Mesendoderm (in vitro differentiated cells): ENCODE measurements at regions not wholly inside any gene's neighbourhood (a gene's known extent, or its start where the extent isn't known, plus 50 kb on each side); places are given as distances from the start of the nearest gene placed in this dataset.
"Not testable (repeated sequence)": the region's sequence is repeated elsewhere in the genome, so short reads cannot be mapped to it uniquely, and the experiment has no call there.

Source experiments
- DNase-seq: peaks from one replicate; pipeline ENCODE4 v3.0.0; 2013
- H2AK5ac ChIP-seq: 2 replicates; pipeline ENCODE4 v1.6.1; 2013; ENCODE audit warnings: low read length, inconsistent platforms
- H2BK120ac ChIP-seq: 2 replicates; pipeline ENCODE4 v1.6.1; 2013; ENCODE audit warnings: low read depth, mild to moderate bottlenecking, low read length, moderate library complexity, mixed read lengths
- H2BK15ac ChIP-seq: replicated peaks from 2 replicates; pipeline ENCODE4 v1.6.1; 2013; ENCODE audit warnings: low read depth, mild to moderate bottlenecking, moderate library complexity
- H2BK5ac ChIP-seq: 2 replicates; pipeline ENCODE4 v1.6.1; 2013; ENCODE audit warnings: low read length, inconsistent platforms
- H3K18ac ChIP-seq: 2 replicates; pipeline ENCODE4 v1.6.1; 2013; ENCODE audit warnings: mild to moderate bottlenecking, low read length, mixed read lengths
- H3K23ac ChIP-seq: one replicate; pipeline ENCODE4 v1.6.1; 2013; ENCODE audit warnings: low read length
- H3K27ac ChIP-seq: 2 replicates; pipeline ENCODE4 v1.5.1; 2013; ENCODE audit warnings: low read depth, mild to moderate bottlenecking, inconsistent platforms, low read length, moderate library complexity
- H3K27me3 ChIP-seq: 2 replicates; pipeline ENCODE4 v1.6.1; 2013; ENCODE audit warnings: low read length, control low read depth, mild to moderate bottlenecking, inconsistent platforms; ENCODE audit not compliant: insufficient read depth, poor library complexity
- H3K36me3 ChIP-seq: 2 replicates; pipeline ENCODE4 v1.6.1; 2013; ENCODE audit warnings: low read length, inconsistent platforms; ENCODE audit not compliant: control insufficient read depth, insufficient read depth
- H3K4ac ChIP-seq: one replicate; pipeline ENCODE4 v1.6.1; 2013; ENCODE audit warnings: low read depth, mild to moderate bottlenecking, low read length, moderate library complexity
- H3K4me1 ChIP-seq: 2 replicates; pipeline ENCODE4 v1.6.1; 2013; ENCODE audit warnings: low read depth, low read length, inconsistent platforms; ENCODE audit not compliant: control insufficient read depth
- H3K4me2 ChIP-seq: 2 replicates; pipeline ENCODE4 v1.6.1; 2013; ENCODE audit warnings: low read length
- H3K4me3 ChIP-seq: 2 replicates; pipeline ENCODE4 v1.5.1; 2013; ENCODE audit warnings: mild to moderate bottlenecking, low read length
- H3K56ac ChIP-seq: one replicate; pipeline ENCODE4 v1.6.1; 2013; ENCODE audit warnings: low read length
- H3K79me1 ChIP-seq: 2 replicates; pipeline ENCODE4 v1.6.1; 2013; ENCODE audit warnings: low read length, inconsistent platforms
- H3K79me2 ChIP-seq: 2 replicates; pipeline ENCODE4 v1.6.1; 2013; ENCODE audit warnings: mild to moderate bottlenecking, low read length; ENCODE audit not compliant: control insufficient read depth, insufficient read depth
- H3K9ac ChIP-seq: 2 replicates; pipeline ENCODE4 v1.6.1; 2013; ENCODE audit warnings: low read length, inconsistent platforms
- H4K5ac ChIP-seq: one replicate; pipeline ENCODE4 v1.6.1; 2013; ENCODE audit warnings: low read length
- H4K8ac ChIP-seq: one replicate; pipeline ENCODE4 v1.6.1; 2013; ENCODE audit warnings: low read depth, mild to moderate bottlenecking, control low read depth, low read length, moderate library complexity
- WGBS: extraction: QIAGEN DNeasy Blood & Tissue Kit; methylation state at CpG from one replicate; pipeline ENCODE4 v1.1.7; 2013; ENCODE audit warnings: low lambda C conversion rate, missing lambda C conversion rate; ENCODE audit not compliant: insufficient coverage; ENCODE audit errors: extremely low coverage; 5-methylcytosine and 5-hydroxymethylcytosine counted together

GRCh38 chr4:72876946-72877345, 192.6 kb downstream of the COX18 start:
- Histone ChIP-seq H3K36me3 (no peaks in the 10 kb centered on the region), H4K8ac (no peak overlapping the region), H3K27ac (no peak overlapping the region), H3K9ac (no peak overlapping the region), H2AK5ac (no peak overlapping the region), H3K56ac (no peak overlapping the region), H4K5ac (no peak overlapping the region), H3K4me3 (no peak overlapping the region), H3K4me1 (no peaks in the 10 kb centered on the region), H2BK120ac (no peak overlapping the region), H3K27me3 (no peaks in the 10 kb centered on the region), H3K4ac (no peak overlapping the region), H3K79me1 (no peaks in the 10 kb centered on the region), H3K18ac (no peak overlapping the region), H3K4me2 (no peak overlapping the region), H2BK5ac (no peak overlapping the region), H3K23ac (no peak overlapping the region), H2BK15ac (no peak overlapping the region), H3K79me2 (no peaks in the 10 kb centered on the region)
- DNase-seq, result no peak
- no CpG with 5 or more reads among the region's 17 CpGs for WGBS

- no peak overlapping the region for H2BK5ac ChIP-seq
- H3K27me3 ChIP-seq, result no peaks in the 10 kb centered on the region
- H3K79me2 ChIP-seq, result no peaks in the 10 kb centered on the region
- H2BK15ac ChIP-seq, result no peak overlapping the region
- no peak overlapping the region for H3K27ac ChIP-seq
- no peak for DNase-seq
- H3K4me3 ChIP-seq, result no peak overlapping the region
- no peak overlapping the region for H3K56ac ChIP-seq
- H3K4ac ChIP-seq, result no peak overlapping the region
- H3K79me1 ChIP-seq, result no peaks in the 10 kb centered on the region
- H2AK5ac ChIP-seq, result no peak overlapping the region
- no peak overlapping the region for H2BK120ac ChIP-seq
- H3K4me1 ChIP-seq, result no peaks in the 10 kb centered on the region
- H3K23ac ChIP-seq, result no peak overlapping the region
- WGBS, result no CpG with 5 or more reads among the region's 5 CpGs
- no peak overlapping the region for H3K18ac ChIP-seq
- no peak overlapping the region for H3K4me2 ChIP-seq
- no peaks in the 10 kb centered on the region for H3K36me3 ChIP-seq
- H3K9ac ChIP-seq, result no peak overlapping the region
- no peak overlapping the region for H4K5ac ChIP-seq
- no peak overlapping the region for H4K8ac ChIP-seq
Measured at GRCh38 chr4:72875545-72875944, 194.0 kb downstream of the COX18 start.

- H2AK5ac ChIP-seq, result no peak overlapping the region
- H3K4ac ChIP-seq, result no peak overlapping the region
- H4K8ac ChIP-seq, result no peak overlapping the region
- no peak overlapping the region for H3K56ac ChIP-seq
- H4K5ac ChIP-seq, result no peak overlapping the region
- H3K4me2 ChIP-seq, result no peak overlapping the region
- H3K27ac ChIP-seq, result no peak overlapping the region
- H3K4me1 ChIP-seq, result no peaks in the 10 kb centered on the region
- H3K79me2 ChIP-seq, result no peaks in the 10 kb centered on the region
- WGBS, result no CpG with 5 or more reads among the region's 1 CpG
- no peak overlapping the region for H3K18ac ChIP-seq
- no peaks in the 10 kb centered on the region for H3K27me3 ChIP-seq
- H2BK120ac ChIP-seq, result no peak overlapping the region
- H3K79me1 ChIP-seq, result no peaks in the 10 kb centered on the region
- no peak overlapping the region for H3K4me3 ChIP-seq
- no peak overlapping the region for H3K23ac ChIP-seq
- H3K36me3 ChIP-seq, result no peaks in the 10 kb centered on the region
- H2BK5ac ChIP-seq, result no peak overlapping the region
- no peak for DNase-seq
- H3K9ac ChIP-seq, result no peak overlapping the region
- no peak overlapping the region for H2BK15ac ChIP-seq
Measured at GRCh38 chr4:72875138-72875537, 194.4 kb downstream of the COX18 start.

GRCh38 chr4:72864898-72865297, 204.6 kb downstream of the COX18 start:
- Histone ChIP-seq H3K9ac (no peak overlapping the region), H3K4ac (no peak overlapping the region), H3K56ac (no peak overlapping the region)

GRCh38 chr4:72864277-72864676, 205.2 kb downstream of the COX18 start:
- not testable (repeated sequence) for H3K27ac ChIP-seq, H2BK5ac ChIP-seq, H2AK5ac ChIP-seq, H3K4ac ChIP-seq, H3K36me3 ChIP-seq, H3K18ac ChIP-seq, H3K56ac ChIP-seq, H2BK120ac ChIP-seq, H3K79me1 ChIP-seq, H3K4me2 ChIP-seq, H4K8ac ChIP-seq, H3K4me1 ChIP-seq, H3K9ac ChIP-seq, H3K79me2 ChIP-seq, H2BK15ac ChIP-seq, H3K4me3 ChIP-seq, DNase-seq, H3K23ac ChIP-seq, H3K27me3 ChIP-seq, H4K5ac ChIP-seq
- WGBS, result no CpG with 5 or more reads among the region's 1 CpG

More at GRCh38 chr4:72864898-72865297, 204.6 kb downstream of the COX18 start:
- Histone ChIP-seq H2AK5ac (no peak overlapping the region), H2BK15ac (no peak overlapping the region), H3K27ac (no peak overlapping the region), H3K79me1 (no peaks in the 10 kb centered on the region), H3K4me2 (no peak overlapping the region), H3K27me3 (no peaks in the 10 kb centered on the region), H4K8ac (no peak overlapping the region), H2BK120ac (no peak overlapping the region), H4K5ac (no peak overlapping the region), H3K18ac (no peak overlapping the region), H3K4me3 (no peak overlapping the region), H3K79me2 (no peaks in the 10 kb centered on the region), H3K23ac (no peak overlapping the region), H3K36me3 (no peaks in the 10 kb centered on the region), H2BK5ac (no peak overlapping the region), H3K4me1 (no peaks in the 10 kb centered on the region)
- DNase-seq, result no peak

- Histone ChIP-seq H3K79me1 (no peaks in the 10 kb centered on the region), H3K27me3 (no peaks in the 10 kb centered on the region), H3K36me3 (no peaks in the 10 kb centered on the region), H3K27ac (no peak overlapping the region), H3K4me2 (no peak overlapping the region), H2BK120ac (no peak overlapping the region), H3K56ac (no peak overlapping the region), H3K9ac (no peak overlapping the region), H3K18ac (no peak overlapping the region), H2AK5ac (no peak overlapping the region), H4K5ac (no peak overlapping the region), H3K4ac (no peak overlapping the region), H2BK5ac (no peak overlapping the region), H4K8ac (no peak overlapping the region), H3K4me3 (no peak overlapping the region), H3K79me2 (no peaks in the 10 kb centered on the region), H3K23ac (no peak overlapping the region), H2BK15ac (no peak overlapping the region), H3K4me1 (no peaks in the 10 kb centered on the region)
- no peak for DNase-seq
Measured at GRCh38 chr4:72860766-72861165, 208.8 kb downstream of the COX18 start.
